Adrenal gland (tissue), 9 donors: ENCODE measurements at regions not wholly inside any gene's neighbourhood (a gene's known extent, or its start where the extent isn't known, plus 50 kb on each side); places are given as distances from the start of the nearest gene placed in this dataset.
A peak's percentile ranks its signal among the peaks of the same experiment; 100 is the strongest.

Experiments used
- DNase-seq, 7 donors: peaks; one replicate each; pipeline ENCODE4 v3.0.0-alpha.2; 2019 to 2020
- H3K27ac ChIP-seq, 5 donors: fragments of 200-600 bp; sonication (generic) in 4 of 5; 1 replicate in 3 of 5; 2 replicates in 2 of 5; pipeline versions ENCODE4 v1.5.1 to v1.8.0; 2016 to 2020; ENCODE audit warnings: mild to moderate bottlenecking in 1 of 5
- H3K27me3 ChIP-seq: fragments of 200-600 bp; 2 replicates; pipeline ENCODE4 v1.8.0; 2021
- H3K36me3 ChIP-seq, 2 donors: fragments of 200-600 bp; replicated peaks in 1 of 2; 1 replicate in 1 of 2; 2 replicates in 1 of 2; pipeline versions ENCODE4 v1.5.1 to v1.8.0; 2018 to 2022
- H3K4me1 ChIP-seq, 2 donors: fragments of 200-600 bp; replicated peaks in 1 of 2; 1 replicate in 1 of 2; 2 replicates in 1 of 2; pipeline versions ENCODE4 v1.5.1 to v1.8.0; 2018 to 2021
- H3K4me3 ChIP-seq, 4 donors: fragments of 200-600 bp; sonication (generic) in 3 of 4; one replicate each; pipeline ENCODE4 v1.5.1; 2016 to 2018
- H3K9me3 ChIP-seq, 3 donors: fragments of 200-600 bp; sonication (generic) in 1 of 3; replicated peaks in 1 of 3; 1 replicate in 2 of 3; 2 replicates in 1 of 3; pipeline versions ENCODE4 v1.5.1 to v1.8.0; 2016 to 2021
- POLR2A ChIP-seq, 2 donors: fragments of 450-650 bp; IDR thresholded peaks; one replicate each; pipeline ENCODE4 v1.6.1; 2017; ENCODE audit warnings: antibody characterized with exemption in 2 of 2, mild to moderate bottlenecking in 2 of 2, moderate library complexity in 1 of 2
- WGBS, 4 donors: extraction: QIAGEN DNeasy Blood & Tissue Kit in 2 of 4; methylation state at CpG; one replicate each; pipeline versions ENCODE4 v1.1.5 to v1.1.7; 2013 to 2017; 5-methylcytosine and 5-hydroxymethylcytosine counted together
- intact Hi-C, 2 donors: fragments of 100-400 bp; cut with DNase I; formaldehyde crosslinking; loops; one replicate each; pipeline versions ENCODE4 v1.14.1 to v1.15.0; 2022 to 2023
- TF ChIP-seq, protein P1 (sequence below), 6 experiments: fragments of 450-650 bp in 4 of 6; fragments of 200-600 bp in 2 of 6; sonication (generic) in 1 of 6; IDR thresholded peaks; 1 replicate in 5 of 6; 2 replicates in 1 of 6; pipeline versions ENCODE4 v1.5.1 to v1.8.0; 2016 to 2021; ENCODE audit warnings: antibody characterized with exemption in 6 of 6, mild to moderate bottlenecking in 2 of 6, moderate library complexity in 1 of 6
- donor health status: healthy with polysubstance abuse.
- donor health status: Bipolar disorder and iron deficiency.
- donor health status: DM: yes; HTN: yes; CAD: no.
- donor health status: DM: no; HTN: no; CAD: no.
- donor health status: DM: no; HTN: no; CAD: no.

DNA sequence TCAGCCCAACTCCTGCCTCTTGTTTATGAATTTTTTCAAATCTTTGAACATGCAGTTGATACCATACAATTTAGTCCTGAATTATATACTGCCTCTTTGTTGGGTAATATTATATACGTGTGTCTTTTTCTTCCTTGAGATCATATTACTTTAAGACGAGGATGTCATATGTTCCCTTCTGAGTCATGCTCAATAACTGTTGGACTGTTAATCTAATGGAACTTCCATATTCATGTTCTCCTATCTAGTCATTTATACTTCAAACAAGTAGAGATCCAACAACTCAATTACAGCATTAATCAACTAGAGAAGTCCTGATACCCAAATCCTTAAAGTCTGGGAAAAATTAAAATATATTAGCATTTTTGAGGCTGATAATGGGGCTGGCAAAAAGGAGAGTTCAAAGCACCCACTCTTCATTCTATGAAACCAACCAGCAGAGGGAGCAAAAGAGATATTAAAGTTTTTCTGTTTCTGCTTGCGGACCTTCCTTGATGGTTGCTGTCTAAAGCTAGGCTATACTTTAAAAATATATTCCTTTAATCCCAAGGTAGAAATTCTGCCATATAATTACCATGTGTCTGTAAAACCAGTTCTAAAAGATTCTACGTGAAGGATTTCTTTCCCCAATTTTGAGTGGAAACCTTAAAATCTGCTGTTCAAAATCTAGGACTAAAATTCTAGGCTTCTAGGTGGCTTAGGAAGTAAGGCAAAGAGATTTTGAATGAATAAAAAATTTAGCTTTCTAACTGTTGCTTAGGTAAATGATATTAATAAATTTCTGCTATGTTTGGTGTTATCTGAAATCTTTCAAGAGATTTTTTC is 498.9 kb downstream of the BCKDHB start:
- Histone ChIP-seq H3K9me3 (no peaks in the 10 kb centered on the region), H3K36me3 (no peaks in the 10 kb centered on the region), H3K4me3 (no peak overlapping the region), H3K27ac (no peak overlapping the region), H3K27me3 (no peaks in the 10 kb centered on the region), H3K4me1 (peaks cover 0 to 11% of the 10 kb centered on the region in 2 donors)
- TF ChIP-seq, protein P1, sequence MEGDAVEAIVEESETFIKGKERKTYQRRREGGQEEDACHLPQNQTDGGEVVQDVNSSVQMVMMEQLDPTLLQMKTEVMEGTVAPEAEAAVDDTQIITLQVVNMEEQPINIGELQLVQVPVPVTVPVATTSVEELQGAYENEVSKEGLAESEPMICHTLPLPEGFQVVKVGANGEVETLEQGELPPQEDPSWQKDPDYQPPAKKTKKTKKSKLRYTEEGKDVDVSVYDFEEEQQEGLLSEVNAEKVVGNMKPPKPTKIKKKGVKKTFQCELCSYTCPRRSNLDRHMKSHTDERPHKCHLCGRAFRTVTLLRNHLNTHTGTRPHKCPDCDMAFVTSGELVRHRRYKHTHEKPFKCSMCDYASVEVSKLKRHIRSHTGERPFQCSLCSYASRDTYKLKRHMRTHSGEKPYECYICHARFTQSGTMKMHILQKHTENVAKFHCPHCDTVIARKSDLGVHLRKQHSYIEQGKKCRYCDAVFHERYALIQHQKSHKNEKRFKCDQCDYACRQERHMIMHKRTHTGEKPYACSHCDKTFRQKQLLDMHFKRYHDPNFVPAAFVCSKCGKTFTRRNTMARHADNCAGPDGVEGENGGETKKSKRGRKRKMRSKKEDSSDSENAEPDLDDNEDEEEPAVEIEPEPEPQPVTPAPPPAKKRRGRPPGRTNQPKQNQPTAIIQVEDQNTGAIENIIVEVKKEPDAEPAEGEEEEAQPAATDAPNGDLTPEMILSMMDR (IDR thresholded peaks at IDR 0.05) = peak; percentile 32 to 66 (median 50)
- no peak for TF ChIP-seq POLR2A (IDR thresholded peaks at IDR 0.05)
- no peak for DNase-seq
- intact Hi-C loops = no loop called here
- WGBS, 4 donors = 16 to 19% (median 17%) methylated on average over 4 of the region's 4 CpGs

DNA sequence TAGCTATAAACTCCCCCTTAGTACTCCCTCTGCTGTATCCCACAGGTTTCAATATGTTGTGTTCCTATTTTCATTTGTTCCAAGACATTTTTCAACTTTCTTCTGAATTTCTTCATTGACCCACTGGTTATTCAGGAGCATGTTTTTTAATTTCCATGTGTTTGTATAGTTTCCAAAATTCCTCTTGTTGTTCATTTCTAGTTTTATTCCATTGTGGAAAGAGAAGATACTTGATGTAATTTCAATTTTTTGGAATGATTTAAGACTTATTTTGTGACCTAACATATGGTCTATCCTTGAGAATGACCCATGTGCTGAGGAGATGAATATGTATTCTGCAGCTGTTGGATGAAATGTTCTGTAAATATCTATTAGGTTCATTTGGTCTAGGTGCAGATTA is 497.2 kb downstream of the BCKDHB start:
- intact Hi-C loops = no loop called here

DNA sequence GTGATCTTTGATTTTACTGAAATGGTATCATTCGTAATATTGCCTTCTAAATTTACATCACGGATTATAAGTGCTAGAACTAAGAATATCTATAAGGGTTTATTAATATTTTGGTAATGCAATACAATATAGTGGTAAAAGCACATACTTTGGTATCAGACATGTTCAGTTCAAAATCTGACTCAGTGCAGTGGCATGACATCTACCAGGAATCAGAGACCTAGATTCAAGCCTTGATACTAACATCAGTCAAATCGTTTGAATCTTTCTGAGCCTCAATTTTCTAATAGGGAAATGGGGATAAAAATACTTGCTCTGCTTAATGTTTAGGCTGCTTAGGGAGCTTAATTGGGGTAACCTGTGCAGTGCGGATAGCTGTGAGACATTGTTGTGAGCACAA is 488.0 kb downstream of the BCKDHB start:
- Histone ChIP-seq H3K9me3 (no peaks in the 10 kb centered on the region), H3K4me1 (no peaks in the 10 kb centered on the region), H3K27ac (no peak overlapping the region), H3K4me3 (no peak overlapping the region), H3K36me3 (no peaks in the 10 kb centered on the region), H3K27me3 (no peaks in the 10 kb centered on the region)
- no peak for DNase-seq
- WGBS, 4 donors = 70 to 85% (median 83%) methylated on average over 4 of the region's 4 CpGs
- intact Hi-C loops = no loop called here
- TF ChIP-seq, protein P1 (IDR thresholded peaks at IDR 0.05) = no peak
- no peak for TF ChIP-seq POLR2A (IDR thresholded peaks at IDR 0.05)

More for the DNA sequence above, 497.2 kb downstream of the BCKDHB start:
- Histone ChIP-seq H3K27ac (no peak overlapping the region), H3K4me1 (peaks cover 0 to 11% of the 10 kb centered on the region in 2 donors), H3K36me3 (no peaks in the 10 kb centered on the region), H3K9me3 (no peaks in the 10 kb centered on the region), H3K4me3 (no peak overlapping the region), H3K27me3 (no peaks in the 10 kb centered on the region)
- DNase-seq = no peak
- no peak for TF ChIP-seq POLR2A (IDR thresholded peaks at IDR 0.05)

DNA sequence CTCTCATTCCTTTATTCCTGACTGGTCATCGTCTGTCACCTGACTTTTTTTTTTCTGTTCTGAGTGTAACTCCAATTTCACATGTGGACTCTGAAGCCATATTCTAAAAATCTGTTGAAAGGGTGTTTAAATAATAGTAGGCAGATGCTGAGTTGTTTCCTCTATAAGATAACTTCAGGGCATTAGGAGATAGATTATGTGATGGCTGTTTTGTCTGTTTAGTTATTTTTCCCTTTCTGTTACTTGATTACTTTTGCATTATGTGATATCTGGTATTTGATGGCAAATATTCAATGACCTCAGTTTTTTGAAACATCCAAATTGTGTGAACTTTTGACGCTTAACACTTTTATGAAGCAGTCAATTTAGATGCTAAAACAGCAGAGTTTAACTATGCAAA is 486.0 kb downstream of the BCKDHB start:
- Histone ChIP-seq H3K9me3 (no peaks in the 10 kb centered on the region), H3K36me3 (no peaks in the 10 kb centered on the region), H3K27ac (no peak overlapping the region), H3K4me3 (no peak overlapping the region), H3K27me3 (no peaks in the 10 kb centered on the region), H3K4me1 (no peaks in the 10 kb centered on the region)
- 64 to 78% (median 69%) methylated on average over 2 of the region's 2 CpGs for WGBS, 4 donors
- TF ChIP-seq POLR2A (IDR thresholded peaks at IDR 0.05) = no peak
- TF ChIP-seq, protein P1 (IDR thresholded peaks at IDR 0.05) = no peak
- intact Hi-C loops = no loop called here
- no peak for DNase-seq

DNA sequence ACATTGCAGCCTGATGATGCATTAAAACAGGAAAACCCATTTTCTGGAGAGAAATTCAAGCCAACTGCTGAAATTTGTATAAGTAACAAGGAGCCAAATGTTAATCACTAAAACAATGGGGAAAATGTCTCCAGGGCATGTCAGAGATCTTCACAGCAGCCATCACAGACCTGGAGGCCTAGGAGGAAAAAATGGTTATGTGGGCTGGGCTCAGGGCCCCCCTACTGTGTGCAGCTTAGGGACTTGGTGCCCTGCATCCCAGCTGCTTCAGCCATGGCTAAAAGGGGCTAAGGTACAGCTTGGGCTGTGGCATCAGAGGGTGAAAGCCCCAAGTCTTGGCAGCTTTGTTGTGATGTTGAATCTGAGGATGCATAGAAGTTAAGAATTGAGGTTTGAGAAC is 479.8 kb downstream of the BCKDHB start:
- H3K36me3 ChIP-seq = no peaks in the 10 kb centered on the region
- no peaks in the 10 kb centered on the region for H3K9me3 ChIP-seq
- TF ChIP-seq, protein P1 (IDR thresholded peaks at IDR 0.05) = no peak
- TF ChIP-seq POLR2A (IDR thresholded peaks at IDR 0.05) = no peak
- no peak overlapping the region for H3K4me3 ChIP-seq
- H3K27ac ChIP-seq = no peak overlapping the region
- no peaks in the 10 kb centered on the region for H3K27me3 ChIP-seq
- intact Hi-C loops = no loop called here
- no peaks in the 10 kb centered on the region for H3K4me1 ChIP-seq
- DNase-seq = no peak
